Islet of Langerhans (tissue), 1 donor: ENCODE measurements at regions not wholly inside any gene's neighbourhood (a gene's known extent, or its start where the extent isn't known, plus 50 kb on each side); places are given as distances from the start of the nearest gene placed in this dataset.
"Not testable (repeated sequence)": the region's sequence is repeated elsewhere in the genome, so short reads cannot be mapped to it uniquely, and the experiment has no call there.

Experiments
- FAIRE-seq: peaks from one replicate; lab custom pipeline; 2011; peaks lifted over from hg19 to GRCh38; lab: Jason Lieb, UNC

- not testable (repeated sequence) for FAIRE-seq
Measured at GRCh38 chr5:44756097-44756496, 52.6 kb upstream of the MRPS30 start.

GRCh38 chr5:44747396-44747795 lies 61.4 kb upstream of the MRPS30 start:
- no peak for FAIRE-seq

GRCh38 chr5:44740660-44741059 lies 68.1 kb upstream of the MRPS30 start:
- FAIRE-seq, result no peak

- no peak for FAIRE-seq
Measured at GRCh38 chr5:44729536-44729935, 79.2 kb upstream of the MRPS30 start.

- no peak for FAIRE-seq
Measured at GRCh38 chr5:44727100-44727499, 81.6 kb upstream of the MRPS30 start.

- no peak for FAIRE-seq
Measured at GRCh38 chr5:44719856-44720255, 88.9 kb upstream of the MRPS30 start.

GRCh38 chr5:44714871-44715561 lies 93.7 kb upstream of the MRPS30 start:
- FAIRE-seq, result no peak

- FAIRE-seq, result no peak
Measured at GRCh38 chr5:44713446-44713845, 95.3 kb upstream of the MRPS30 start.

GRCh38 chr5:44711901-44712300 lies 96.8 kb upstream of the MRPS30 start:
- no peak for FAIRE-seq

GRCh38 chr5:44708602-44709001 lies 100.1 kb upstream of the MRPS30 start:
- FAIRE-seq, result no peak

- FAIRE-seq, result no peak
Measured at GRCh38 chr5:44707721-44708120, 101.0 kb upstream of the MRPS30 start.

GRCh38 chr5:44697025-44697424 lies 111.7 kb upstream of the MRPS30 start:
- FAIRE-seq, result no peak

- no peak for FAIRE-seq
Measured at GRCh38 chr5:44695259-44695658, 113.5 kb upstream of the MRPS30 start.

GRCh38 chr5:44691802-44692201 lies 116.9 kb upstream of the MRPS30 start:
- no peak for FAIRE-seq

- FAIRE-seq, result no peak
Measured at GRCh38 chr5:44681906-44682305, 126.8 kb upstream of the MRPS30 start.

- FAIRE-seq, result no peak
Measured at GRCh38 chr5:44679214-44679613, 129.5 kb upstream of the MRPS30 start.

- no peak for FAIRE-seq
Measured at GRCh38 chr5:44675296-44675695, 133.5 kb upstream of the MRPS30 start.

GRCh38 chr5:44674461-44674860 lies 134.3 kb upstream of the MRPS30 start:
- FAIRE-seq, result no peak

GRCh38 chr5:44668471-44668870 lies 140.3 kb upstream of the MRPS30 start:
- not testable (repeated sequence) for FAIRE-seq

- no peak for FAIRE-seq
Measured at GRCh38 chr5:44665101-44665701, 143.5 kb upstream of the MRPS30 start.

GRCh38 chr5:44664711-44665100 lies 144.0 kb upstream of the MRPS30 start:
- no peak for FAIRE-seq

GRCh38 chr5:44663991-44664710 lies 144.6 kb upstream of the MRPS30 start:
- FAIRE-seq, result no peak

GRCh38 chr5:44661851-44662250 lies 146.9 kb upstream of the MRPS30 start:
- no peak for FAIRE-seq

GRCh38 chr5:44660251-44660650 lies 148.5 kb upstream of the MRPS30 start:
- no peak for FAIRE-seq
